Activated CD4-positive, alpha-beta T cell treated with anti-CD3 and anti-CD28 coated beads for 24 hours (primary cell): ENCODE measurements at regions not wholly inside any gene's neighbourhood (a gene's known extent, or its start where the extent isn't known, plus 50 kb on each side); places are given as distances from the start of the nearest gene placed in this dataset.
"Not testable (repeated sequence)": the region's sequence is repeated elsewhere in the genome, so short reads cannot be mapped to it uniquely, and the experiment has no call there.

Experiments
- DNase-seq, 2 donors: peaks; one replicate each; pipeline ENCODE4 v3.0.0-alpha.2; 2020; ENCODE audit warnings: low read depth in 2 of 2

DNA sequence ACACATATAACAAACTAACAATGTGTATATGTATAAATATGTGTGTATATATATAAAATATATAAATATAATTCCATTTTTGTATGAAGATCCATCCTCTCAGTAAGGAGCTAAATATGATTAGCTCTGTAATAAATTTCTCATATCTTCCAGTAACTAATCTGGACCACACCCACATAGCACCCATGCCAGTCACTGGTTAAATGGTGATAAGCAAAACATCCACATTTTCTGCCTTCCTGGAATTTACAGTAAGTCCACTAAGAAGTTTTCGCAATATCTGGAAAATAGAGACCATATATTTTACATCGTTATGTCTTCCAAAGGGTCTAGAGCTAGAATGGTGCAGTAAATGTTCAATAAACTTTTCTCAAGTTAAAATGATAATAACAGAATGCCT, 151.5 kb upstream of the STMND1 start:
- no peak for DNase-seq

DNA sequence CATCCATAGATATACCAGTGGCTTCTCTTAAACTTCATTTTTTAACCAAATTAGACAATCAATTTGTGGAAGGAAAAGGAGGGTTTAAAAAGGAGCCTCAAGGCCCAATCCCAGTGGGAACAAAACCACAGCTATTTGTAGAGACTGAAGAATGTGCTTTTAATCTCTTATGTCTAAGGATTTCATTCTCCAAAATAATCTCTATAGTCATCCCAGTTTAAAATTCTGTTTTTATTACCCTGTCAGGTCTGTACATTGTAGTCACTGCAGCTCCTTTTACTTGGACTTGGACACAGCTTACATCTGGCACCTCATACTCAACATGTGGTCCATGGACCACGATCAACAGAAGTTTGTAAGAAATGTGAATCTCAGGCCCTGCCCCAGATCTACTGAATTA, 152.1 kb upstream of the STMND1 start:
- no peak for DNase-seq

DNA sequence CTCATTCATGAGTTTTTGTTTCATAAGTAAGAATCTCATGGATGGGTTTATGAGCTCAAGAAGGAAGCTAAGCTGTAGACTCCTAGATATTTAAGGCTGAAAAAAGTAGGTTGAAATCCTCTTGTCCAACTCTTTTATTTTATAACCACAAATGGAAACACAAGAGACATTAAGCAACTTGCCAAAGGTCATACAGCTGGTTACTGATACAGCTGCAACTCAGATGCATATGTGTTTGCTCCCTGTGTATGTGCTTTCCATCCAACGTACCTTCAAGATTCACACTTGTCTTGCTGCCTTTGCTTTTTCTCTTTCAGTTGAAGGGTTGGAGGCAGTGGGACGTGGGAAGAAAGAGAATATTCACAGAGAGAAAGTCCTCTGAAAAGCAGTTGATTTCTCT, 153.5 kb upstream of the STMND1 start:
- DNase-seq, result no peak

DNA sequence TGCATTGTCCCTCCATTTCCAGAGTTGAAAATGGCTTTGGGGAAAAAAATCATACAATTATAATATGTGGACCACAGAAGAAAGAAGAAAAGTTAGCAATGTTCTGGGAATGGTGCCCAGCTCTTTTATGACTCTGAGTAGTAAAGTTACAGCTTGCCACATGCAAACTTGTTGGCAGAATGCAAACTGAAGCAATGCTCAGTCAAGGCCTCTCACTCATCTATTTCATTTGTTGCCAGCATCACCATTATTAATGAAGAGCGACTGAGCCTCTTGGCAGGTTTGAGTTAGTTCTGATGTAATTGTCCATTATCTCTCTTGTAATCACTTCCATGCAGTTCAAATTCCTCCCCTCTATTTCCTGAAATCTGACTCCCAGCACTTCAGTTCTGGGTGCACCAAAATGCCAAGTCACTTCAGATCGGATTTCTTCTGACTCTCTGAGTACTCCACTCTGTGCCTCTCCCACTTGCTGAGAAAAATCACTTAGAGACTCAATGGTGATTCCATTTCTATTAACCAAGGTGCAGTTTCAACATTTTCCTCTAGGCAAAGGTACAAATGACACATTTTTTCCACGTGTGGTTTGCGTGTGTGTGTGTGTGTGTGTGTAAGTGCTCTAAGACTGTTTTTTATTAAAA, 154.4 kb upstream of the STMND1 start:
- DNase-seq, result no peak

DNA sequence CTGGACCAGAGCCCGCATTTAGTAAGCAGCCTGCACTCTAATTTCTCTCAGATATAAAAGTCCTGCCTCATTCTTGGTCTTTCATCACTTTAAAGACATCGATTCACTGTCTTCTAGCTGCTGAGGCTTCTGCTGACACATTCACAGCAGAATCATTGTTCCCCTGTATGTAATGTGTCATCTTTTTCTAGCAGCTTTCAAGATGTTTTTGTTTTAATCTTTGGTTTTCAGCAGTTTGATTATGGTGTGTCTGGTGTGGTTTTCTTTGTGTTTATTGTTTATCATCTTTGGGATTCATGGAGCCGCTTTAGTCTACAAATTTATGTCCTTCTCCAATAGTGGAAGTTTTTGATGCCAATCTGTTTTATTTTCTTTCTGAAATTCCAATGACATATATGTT, 157.3 kb upstream of the STMND1 start:
- DNase-seq, result no peak

DNA sequence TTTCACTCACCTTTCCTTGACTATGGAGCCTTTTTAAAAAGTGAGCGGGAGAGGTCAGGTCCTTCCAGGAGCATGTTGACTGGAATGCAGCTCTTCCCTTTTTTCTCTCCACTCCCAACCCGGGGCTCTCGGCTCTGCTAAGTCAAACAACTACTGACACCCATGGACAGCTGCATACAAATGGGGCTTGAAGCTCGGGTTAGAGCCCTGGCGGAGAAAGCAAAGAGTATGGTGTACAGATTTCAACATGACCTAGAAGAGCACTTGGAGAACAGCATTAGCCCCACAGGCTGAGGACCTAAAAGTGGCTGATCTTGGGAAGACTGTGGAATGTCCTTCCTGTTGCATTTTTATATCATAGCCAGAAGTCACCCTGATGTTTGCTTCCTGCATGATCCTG, 162.0 kb upstream of the STMND1 start:
- no peak for DNase-seq

DNA sequence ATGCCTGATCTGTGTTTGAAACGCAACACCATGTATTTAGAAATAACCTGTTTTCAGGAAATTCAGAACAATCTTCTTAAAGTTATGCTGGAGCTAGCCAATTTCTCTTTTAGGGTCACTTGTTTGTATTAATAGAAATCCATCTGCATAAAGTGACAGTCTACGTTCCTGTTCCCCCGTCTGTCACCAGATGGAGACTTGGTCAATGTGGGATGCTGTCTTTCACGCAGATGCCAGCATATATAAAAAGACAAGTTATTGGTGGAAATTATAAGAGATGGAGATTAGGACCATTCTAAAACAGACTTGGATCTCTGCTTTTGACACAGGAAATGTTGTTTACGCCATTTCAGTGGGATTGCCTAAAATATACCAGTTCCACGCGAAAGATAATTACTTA, 162.5 kb upstream of the STMND1 start:
- no peak for DNase-seq

DNA sequence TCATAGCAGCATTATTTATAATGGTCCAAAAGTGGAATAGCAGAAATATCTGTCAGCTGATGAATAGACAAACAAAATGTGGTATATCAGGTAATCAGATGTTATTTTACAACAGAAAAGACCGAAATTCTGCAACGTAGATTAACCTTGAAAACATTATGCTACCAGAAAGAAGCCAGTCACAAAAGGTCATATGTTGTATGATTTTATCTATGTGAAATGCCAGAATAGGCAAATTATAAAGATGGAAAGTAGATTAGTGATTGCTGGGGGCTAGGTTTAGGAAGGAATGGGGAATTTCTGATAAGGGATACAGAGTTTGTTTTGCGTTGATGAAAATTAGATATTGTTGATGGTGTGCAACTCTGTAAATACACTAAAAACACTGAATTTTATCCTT, 165.0 kb upstream of the STMND1 start:
- no peak for DNase-seq

DNA sequence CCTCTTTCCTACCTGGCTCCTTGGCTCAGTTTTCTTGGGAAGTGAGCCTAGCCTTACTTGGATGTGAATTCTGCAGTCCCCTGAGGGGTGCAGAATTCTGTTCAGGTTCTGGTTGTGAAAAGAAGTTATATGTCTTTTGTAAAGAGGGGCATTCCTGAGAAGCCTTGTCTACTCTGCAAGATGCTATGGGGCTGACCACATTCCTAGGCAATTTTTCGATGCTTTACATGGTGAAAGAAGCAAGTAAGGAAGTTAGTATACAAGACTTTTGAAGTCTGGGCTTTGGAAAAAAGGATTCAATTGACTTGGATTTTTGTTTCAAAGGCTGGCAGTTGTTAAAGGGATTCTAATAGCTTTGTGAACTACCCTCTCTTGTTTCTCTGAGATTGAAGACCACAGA, 167.9 kb upstream of the STMND1 start:
- no peak for DNase-seq

DNA sequence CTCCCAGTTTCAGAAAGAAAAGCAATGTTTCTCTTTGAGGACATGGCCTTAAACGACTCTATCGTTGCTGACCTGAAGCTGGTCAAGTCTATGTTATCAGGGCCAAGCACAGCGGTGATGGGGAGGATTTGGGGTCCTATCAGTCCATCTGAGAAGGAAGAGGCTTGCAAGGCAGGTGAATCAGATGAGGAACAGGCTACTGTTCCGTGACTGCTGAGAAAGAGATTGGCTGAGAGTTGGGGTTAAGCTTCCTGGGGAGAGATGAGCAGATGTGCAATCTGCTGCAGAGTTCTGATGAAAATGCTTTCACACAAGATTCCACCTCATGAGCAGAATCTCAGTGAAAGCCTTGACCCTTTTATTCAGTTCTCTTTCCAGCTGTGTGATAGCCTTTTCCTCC, 168.3 kb upstream of the STMND1 start:
- DNase-seq, result no peak

DNA sequence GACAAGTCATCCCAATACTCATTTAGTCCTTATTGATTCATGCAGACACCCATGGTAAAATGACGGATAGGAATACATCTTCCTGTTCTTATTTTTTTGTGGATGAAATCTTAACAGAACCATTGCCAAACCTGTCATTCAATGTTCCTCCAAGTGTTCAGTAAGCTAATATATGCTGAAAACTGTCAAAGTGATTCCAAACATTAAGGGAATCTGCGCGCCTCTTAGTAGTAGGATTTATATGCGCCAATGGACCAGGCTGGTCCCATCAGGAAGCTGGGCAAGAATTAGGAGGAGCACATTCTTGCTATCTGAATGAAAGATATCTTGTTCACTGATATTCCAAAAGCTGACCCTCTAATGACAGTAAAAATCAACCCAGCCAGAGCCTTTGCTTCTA, 168.9 kb upstream of the STMND1 start:
- DNase-seq, result no peak

DNA sequence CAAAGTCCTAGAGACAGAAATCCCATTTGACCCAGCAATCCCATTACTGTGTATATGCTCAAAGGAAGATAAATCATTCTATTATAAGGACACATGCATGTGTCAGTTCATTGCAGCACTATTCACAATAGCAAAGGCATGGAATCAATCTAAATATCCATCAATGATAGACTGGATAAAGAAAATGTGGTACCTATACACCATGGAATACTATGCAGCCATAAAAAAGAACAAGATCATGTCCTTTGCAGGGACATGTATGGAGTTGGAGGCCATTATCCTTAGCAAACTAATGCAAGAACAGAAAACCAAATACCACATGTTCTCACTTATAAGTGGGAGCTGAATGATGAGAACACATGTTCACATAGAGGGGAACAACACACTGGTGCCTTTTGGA, 169.8 kb upstream of the ATXN1 start:
- DNase-seq, result not testable (repeated sequence)

DNA sequence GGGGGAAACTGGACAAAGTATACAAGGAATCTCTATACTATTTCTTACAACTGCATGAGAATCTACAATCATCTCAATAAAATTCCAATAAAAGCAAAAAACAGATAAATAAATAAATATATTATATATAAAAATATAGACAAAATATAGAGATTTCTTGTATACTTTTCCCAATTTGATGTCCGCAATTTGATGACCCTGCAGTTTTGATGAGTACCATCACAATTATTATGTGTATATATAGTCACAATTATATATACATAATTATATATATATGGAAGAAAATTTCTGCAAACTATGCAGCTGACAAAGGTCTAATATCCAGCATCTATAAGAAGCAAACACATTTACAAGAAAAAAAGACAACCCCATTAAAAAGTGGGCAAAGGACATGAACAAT, 169.2 kb upstream of the ATXN1 start:
- no peak for DNase-seq

DNA sequence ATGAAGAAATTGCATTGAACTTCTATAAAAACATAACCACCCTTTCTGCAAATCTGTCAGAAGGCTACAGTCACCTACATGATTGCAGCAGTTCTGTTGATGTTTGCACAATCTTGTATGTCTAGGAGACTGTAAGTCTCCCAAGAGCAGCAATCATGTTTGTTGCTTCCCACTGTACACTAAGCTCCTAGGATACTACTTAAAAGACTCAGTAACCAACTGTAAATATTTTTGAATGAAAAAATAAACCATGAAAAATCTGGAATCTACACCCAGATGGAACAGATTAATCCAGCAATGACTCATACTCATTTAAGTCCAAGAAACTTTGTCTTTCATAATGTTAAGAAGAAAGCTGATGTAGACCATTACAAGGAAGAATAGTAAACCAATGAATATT, 168.5 kb upstream of the ATXN1 start:
- no peak for DNase-seq

DNA sequence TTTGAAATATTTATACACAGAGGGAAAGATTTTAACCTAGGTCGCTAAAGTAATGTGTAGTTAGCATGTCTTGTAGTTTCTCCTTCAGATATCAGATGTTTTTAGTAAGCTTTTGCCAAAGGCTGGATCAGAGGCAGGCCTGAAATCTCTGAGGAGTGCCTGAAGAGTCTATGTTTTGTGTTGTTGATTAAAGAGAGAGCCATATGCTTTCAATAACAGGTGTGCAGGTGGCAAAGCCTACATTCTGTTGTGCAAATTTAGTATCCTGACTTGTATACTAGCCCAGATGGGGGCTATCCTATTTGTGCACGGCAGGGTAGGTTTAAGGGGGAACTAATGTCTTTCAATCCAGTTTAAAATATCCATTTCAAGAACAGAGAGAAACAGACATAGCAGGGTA, 167.1 kb upstream of the ATXN1 start:
- DNase-seq, result no peak

DNA sequence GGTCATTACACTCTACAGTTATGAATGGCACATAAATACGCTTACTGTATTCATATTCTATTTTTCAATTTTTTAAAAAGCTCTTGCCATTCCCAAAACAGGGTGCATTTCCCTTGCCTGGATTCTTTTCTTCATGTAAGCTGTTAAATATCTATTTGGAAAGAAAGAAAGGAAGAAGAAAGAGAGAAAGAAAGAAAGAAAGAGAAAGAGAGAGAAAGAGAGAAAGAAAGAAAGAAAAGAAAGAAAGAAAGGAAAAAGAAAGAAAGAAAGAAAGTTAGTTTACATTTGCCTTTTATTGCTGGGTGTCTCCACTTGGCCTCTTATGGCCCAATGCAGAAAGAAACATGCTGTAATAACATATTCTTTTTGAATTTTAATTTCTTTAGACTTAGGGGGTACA, 165.9 kb upstream of the ATXN1 start:
- DNase-seq, result no peak

DNA sequence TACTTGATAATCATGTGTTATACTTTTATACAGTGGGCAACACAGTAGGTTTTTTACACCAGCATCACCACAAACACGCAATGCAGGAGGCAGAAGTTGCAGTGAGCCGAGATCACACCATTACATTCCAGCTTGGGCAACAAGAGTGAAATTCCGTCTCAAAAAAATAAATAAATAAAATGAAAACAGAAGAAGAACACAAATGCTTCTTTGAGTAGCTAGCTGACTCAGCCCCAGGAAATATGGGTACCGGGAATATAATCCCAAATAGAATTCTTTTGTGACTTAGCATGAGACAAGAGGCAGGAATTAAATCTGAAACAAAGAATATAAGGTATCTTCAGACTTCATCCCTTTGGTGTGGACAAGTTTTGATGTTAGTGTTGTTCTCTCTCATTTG, 164.2 kb upstream of the ATXN1 start:
- no peak for DNase-seq

DNA sequence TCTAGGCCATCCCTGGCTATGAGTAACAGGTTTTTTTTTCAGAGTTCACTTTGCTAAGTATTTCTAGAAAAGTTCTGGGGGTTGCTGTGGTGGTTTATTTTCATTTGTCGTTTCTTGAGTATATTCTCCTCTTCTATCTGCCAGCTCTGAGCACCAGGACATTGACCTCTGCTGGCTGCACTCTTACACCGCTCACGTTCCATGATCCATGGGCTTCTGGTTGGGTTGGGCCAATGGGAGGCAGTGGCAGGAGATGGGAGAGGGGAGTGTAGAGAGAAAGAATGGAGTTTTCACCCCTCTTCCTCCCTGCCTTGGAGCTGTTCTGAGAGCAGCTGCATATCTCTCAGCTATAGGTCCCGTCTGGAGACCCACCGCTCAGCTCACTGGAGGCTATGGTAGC, 161.0 kb upstream of the ATXN1 start:
- DNase-seq, result no peak

DNA sequence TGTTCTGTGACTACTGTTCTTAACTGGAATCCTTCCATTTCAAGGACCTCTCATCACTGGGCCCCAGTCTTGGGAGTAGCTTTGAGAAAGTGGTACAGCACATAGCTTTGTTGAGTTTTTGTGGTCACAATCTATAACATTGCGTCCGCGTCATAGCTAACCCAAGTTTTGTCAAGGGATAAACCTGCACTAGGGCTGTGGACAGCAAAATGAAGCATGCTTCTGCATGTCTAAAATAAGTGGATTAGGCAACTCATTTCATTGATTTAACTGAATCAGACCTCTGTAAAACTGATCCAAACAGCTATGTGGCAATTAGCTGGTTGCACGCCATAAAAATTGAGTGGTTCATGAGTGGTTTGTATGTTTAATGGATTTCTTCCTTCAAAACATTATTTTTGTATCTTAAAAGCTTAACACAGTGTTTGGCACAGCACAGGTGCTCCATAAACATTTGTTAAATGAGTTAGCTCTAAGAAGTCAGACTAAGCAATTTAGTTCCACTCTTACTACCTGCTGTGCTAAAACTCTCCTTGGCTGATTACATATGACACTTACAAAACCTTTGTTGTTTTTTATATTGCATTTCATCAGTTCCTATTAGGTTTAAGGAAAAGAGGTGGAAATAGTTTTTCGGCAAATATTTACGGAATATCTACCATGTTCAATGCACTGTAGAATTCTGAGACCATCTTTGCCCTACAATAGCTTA, 160.3 kb upstream of the ATXN1 start:
- no peak for DNase-seq

DNA sequence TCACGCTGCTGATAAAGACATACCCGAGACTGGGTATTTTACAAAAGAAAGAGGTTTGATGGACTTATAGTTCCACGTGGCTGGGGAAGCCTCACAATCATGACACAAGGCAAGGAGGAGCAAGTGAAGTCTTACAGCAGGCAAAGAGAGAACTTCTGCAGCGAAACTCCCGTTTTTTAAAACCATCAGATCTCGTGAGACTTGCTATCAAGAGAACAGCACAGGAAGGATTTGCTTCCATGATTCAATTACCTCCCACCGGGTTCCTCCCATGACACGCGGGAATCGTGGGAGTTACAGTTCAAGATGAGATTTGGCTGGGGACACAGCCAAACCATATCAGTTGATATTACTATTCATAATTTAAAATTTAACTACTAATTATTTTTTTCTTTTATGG, 157.3 kb upstream of the ATXN1 start:
- no peak for DNase-seq

DNA sequence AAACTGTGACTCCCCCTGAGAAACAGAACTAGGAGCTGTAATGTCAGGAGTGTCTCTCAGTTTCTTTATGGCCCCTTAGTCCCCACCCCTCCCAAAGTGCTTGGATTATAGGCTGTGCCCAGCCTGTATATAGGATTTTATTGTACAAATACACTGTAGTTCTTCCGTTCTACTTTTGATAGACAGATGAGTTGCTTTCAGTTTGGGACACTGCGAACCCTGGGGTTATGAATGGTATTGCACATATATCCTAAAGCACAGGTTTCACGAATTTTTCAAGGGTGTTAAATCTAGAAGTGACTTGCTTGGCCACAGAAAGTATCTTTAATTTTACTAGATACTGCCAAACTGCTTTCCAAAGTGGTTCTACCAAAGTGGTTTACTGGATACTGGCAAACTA, 152.9 kb upstream of the ATXN1 start:
- no peak for DNase-seq

DNA sequence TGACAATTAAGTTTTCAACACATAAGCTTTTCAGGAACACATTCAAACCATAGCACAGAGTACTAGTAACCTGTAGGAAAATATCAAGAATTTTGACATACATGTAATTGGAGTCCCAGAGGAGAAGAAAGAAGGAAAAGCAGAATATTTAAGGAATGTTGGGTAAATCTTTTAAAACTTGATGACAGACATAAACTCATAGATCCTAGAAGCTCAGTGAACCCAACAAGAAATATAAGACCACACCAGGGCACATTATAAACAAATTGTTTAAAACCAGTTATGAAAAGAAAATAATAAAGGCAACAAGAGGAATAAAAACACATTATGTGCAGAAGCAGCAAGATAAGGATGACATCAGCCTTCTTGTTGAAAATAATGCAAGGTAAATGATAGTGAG, 151.5 kb upstream of the ATXN1 start:
- DNase-seq, result no peak

DNA sequence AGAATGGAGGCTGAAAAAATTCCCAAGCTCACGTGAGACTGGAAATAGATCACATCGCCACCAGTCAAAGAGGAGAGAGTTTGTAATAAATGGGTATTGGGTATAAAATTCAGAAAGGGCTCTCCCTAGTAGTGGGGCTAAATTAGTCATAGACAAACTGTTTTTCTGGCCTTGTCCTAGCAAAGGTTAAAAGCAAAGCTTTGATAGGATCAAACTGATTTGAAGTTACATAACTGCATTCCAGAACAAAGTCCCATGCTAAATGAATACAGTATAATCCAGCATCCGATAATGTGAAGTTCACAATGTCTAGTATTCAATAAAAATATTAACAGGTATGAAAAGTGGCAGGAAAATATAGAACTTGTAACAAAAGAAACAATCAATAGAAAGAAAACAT, 149.8 kb upstream of the ATXN1 start:
- no peak for DNase-seq
